NCI-H510A treated with DMSO at 0.1 percent for 48 hours (cell line): ENCODE measurements at regions not wholly inside any gene's neighbourhood (a gene's known extent, or its start where the extent isn't known, plus 50 kb on each side); places are given as distances from the start of the nearest gene placed in this dataset.
A peak's percentile ranks its signal among the peaks of the same experiment; 100 is the strongest.
"Not testable (repeated sequence)": the region's sequence is repeated elsewhere in the genome, so short reads cannot be mapped to it uniquely, and the experiment has no call there.

ENCODE experiments used
- DNase-seq: peaks from one replicate; lab custom pipeline; 2025; lab: John Stamatoyannopoulos, UW

DNA sequence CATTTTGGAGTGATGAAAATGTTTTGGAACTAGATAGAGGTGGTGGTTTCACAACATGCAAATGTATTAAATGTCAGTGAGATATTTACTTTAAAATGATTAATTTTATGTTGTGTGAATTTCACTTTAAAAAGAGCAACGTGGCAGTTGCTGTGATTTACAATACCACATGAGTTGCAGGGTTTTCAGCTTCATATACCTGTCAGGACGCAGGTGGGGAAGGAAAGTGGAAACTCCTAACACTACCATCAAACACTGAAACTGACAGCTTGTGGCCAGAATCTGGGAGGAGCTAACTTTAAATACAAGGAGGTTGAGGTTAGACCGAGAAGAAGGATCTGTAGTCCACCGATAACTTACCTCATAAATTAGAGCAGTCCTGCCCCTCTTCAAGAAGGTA, 168.9 kb upstream of the TMEM72 start:
- DNase-seq: no peak

DNA sequence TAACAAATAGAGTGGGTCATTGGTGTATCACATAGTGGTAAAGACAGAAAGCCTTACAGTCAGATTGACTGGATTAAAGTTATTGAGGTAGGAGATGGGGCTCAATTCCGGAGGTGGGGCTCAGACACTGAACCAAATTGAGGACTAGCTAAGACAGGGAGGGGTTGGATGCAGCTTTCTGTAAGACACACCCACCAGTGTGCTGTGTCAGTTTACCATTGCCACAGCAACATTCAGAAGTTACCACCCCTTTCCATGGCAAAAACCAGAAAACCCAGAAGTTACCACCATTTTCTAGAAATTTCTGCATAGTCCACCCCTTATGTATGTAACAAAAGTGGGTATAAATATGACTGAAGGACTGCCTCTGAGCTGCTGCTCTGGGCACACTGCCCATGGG, 167.6 kb upstream of the TMEM72 start:
- no peak for DNase-seq

DNA sequence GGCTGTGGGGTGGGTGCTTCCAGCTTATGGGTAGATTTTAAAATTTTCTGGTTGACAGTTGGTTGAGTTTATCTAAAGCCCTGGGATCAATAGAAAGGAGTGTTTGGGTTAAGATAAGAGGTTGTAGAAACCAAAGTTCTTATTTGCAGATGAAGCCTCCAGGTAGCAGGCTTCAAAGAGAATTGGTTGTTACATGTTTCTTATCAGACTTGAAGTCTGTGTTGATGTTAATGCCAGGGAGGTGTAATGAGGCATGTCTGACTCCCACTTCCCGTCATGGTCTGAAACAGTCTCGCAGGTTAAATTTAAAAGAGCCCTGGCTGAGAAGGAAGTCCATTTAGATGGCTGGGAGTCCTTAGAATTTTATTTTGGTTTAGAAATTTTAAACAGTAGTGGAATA, 165.2 kb upstream of the TMEM72 start:
- no peak for DNase-seq

DNA sequence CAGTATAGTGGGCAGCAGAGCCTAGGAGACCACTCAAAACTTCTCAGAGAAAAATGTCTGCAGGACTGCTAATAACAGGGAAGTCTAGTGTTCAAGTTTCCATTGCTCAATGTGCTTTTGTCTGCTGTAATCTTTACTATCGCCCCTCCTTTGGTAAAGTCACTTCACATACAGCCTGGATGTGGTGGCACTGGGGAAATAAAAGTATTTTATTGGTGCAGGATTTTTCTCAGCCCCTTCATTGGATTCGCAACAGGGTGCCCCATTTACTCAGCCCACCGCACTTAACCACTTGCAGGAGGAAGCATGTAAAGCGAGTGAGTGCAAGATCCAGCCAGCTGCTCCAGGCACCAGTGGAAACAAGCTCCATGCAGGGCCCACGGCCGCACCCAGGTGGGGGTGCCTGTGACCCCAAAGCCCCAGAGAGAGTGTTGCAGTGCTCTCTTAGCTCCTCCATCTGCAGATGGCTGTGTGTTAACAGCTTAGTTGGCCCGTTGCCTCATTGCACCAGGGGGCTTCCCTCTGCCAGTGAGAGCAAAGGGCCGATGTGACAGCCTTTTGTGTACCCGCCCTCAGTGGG, 163.5 kb upstream of the TMEM72 start:
- DNase-seq: no peak

DNA sequence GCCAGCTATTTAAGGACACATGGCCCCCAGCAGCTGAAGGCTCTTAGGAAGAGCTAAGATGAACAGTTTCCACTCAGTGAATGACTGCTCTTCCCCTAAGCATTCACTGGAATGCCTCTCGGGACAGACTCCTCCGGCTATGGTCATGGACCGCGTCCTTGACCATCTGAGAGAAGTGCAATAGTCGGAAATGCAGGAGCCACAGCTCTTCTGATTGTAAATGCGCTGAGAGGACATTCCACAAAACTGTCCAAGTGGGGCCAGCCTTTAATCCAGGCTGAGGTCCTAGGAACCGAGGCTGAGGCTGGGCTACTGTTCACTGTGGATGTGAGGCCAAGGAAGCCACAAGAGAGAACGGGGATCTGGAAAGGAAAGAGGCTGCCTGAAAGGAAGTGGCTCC, 162.0 kb upstream of the TMEM72 start:
- DNase-seq: no peak

DNA sequence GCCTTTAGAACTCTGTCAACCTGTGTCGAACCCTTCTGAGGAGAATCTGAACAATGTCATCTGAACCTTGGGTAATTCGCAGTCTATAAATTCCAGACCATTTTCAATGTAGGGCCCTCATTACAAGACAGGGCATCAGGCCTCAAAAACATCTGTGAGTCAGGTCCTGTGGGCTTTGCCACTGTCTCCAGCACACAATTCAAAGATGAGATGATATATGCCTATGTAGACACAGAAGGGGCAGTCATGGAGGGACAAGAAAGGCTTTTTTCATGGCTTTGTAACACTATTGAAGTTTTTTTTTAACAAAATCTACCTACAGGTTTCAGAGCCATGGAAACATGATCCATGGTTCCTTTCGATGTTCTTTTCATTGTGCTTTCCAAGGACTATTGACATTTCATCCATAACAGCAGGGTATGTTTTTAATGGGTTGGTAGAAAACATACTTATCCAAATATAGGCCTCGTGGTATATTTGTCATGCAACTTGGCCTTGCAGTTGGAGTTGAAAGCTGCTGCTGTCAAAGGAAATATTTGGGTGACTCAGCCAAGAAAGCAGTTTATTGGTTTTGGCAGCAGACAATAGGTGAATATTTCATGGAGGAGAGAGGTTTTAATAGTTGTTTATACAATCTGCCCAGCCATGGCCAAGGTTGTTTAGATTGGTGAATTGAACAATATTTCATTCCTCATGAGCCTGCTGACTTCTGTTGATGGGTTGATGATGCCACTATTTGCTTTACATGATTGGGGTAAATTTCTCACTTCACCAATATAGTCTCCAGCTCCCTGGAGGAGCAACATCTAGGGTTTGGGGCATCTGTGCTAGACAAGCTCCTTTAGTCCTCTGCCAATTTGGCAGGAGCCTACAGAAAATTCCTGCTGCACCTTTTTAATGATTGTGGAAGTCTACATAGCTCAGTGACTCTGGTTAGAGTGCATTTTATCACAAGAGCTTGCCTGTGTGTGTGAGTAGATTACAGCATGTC, 158.4 kb upstream of the TMEM72 start:
- peak; percentile 19 for DNase-seq

DNA sequence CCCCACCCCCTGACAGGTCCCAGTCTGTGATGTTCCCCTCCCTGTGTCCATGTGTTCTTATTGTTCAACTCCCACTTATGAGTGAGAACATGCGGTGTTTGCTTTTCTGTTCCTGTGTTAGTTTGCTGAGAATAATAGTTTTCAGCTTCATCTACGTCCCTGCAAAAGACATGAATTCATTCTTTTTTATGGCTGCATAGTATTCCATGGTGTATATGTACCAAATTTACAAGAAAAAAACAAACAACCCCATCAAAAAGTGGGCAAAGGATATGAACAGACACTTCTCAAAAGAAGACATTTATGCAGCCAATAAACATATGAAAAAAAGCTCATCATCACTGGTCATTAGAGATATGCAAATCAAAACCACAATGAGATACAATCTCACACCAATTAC, 156.8 kb upstream of the TMEM72 start:
- DNase-seq: not testable (repeated sequence)

DNA sequence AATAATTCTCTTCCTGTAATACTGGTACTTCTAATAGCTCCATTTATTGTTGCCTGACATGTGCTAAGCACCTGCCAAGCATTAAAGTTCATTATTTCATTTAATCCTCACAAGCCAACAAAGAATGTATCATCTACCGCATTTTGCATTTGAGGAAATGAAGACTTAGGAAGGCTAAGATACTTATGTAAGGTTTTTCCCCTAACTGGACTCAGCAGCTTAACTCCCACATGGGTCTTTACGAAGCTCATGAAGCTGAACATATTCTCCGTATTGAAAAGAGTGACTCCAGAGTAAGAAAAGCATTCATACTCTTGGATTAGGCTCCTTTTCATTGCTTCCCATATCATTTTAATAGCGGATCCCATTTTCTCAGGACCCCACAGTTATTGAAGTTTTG, 155.7 kb upstream of the TMEM72 start:
- DNase-seq: no peak

DNA sequence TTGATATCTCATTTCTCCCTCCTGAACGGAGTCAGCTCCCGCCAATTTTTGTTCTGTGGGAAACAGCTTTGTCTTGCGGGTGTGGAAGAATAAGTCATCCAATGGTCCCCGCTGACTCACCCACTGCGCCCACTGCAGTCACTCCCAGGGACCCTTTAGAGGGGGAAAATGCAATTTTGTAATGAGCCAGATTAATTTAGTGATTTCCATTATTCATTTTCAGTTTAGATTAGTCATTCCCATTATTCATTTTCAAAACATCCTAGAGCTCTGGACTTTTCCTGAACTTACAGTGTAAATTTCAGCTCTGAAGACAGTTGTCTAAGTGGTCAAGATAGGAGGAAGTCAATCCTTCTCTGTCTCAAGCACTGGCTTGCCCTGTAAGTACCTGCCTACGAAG, 154.9 kb upstream of the TMEM72 start:
- DNase-seq: no peak

DNA sequence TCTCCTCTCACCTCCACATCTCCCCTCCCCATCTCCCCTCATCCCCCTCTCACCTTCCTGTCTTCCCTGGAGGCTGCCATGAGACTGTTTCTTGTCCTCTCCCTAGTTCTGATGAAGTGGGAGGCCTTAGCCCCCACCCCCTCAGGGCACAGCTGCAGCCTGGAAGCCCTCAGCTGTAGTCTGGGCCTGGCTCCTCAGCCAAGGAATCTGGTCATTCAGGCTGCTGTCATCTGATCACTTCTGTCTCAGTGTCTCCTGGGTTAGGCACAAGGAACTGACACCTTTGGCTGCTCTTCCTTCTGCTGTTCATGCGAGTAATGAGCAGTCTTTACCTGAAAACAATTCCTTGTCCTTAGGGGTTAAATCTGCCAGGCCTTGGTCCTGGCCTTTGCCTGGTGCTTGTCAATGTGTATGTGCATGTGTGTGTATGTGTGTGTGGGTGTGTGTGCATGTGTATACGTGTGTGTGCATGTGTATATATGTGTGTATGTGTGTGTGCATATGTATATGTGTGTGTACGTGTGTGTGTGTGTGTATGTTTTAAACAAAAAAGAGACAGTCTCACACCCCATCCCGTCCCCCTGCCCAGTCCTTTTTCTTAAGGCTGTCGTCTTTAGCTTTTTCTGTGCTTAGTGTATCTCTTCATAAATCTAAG, 153.5 kb upstream of the TMEM72 start:
- DNase-seq: no peak

DNA sequence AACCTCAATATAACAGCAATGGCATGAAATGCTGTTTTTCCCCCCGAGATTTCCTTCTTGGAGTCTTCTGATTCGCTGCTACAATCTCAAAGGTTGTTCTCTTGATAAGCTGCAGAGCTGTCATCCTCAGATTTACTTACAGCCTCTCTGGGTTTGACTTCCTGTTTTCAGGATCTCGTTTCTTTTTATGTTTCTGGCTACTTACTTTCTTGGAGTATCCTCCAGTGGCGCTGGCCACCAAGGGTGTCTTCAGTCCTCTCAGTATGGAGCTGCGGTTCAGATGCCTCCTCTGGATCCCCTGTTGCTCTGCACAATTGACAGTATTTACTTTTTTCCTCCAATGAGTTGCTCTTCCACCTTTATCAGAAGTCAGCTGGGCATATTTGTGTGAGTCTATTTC, 152.0 kb upstream of the TMEM72 start:
- DNase-seq: no peak

DNA sequence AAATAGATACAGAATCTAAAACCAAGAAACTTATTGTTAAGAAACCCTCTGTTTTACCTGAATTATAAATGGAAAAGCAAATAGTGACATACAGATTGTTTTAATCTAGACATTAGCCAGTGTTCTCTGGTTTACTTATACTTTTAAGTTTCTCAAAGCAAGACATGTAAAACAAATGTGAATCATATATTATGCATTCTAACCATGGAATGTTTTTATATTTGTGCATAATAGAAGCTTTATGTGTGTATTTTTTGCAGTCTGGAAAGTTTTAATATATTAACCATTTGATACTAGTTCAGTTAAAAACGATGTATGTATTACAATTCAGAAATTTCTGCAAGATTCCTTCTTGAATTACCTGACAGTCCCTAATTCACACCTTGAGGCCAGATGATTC, 150.6 kb upstream of the TMEM72 start:
- no peak for DNase-seq

DNA sequence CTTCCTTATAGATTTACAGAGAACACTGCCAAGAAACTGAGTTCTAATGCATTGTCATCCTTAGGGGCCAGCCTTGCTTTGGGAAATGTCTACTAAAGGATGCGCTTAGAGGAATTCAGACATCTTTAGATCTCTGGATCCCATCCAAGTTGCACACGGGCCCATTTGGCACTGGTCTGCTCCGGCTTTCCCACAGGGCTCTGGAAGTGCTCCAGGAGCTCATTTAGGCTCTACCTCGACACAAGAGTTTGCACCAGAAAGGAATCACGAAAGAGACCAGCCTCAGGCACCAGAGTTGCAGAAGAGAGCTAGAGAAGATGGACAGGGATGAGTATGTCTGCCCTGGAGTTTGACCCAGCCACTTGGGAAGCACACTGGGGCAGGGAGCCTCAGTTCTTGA, 150.1 kb upstream of the TMEM72 start:
- DNase-seq: no peak

DNA sequence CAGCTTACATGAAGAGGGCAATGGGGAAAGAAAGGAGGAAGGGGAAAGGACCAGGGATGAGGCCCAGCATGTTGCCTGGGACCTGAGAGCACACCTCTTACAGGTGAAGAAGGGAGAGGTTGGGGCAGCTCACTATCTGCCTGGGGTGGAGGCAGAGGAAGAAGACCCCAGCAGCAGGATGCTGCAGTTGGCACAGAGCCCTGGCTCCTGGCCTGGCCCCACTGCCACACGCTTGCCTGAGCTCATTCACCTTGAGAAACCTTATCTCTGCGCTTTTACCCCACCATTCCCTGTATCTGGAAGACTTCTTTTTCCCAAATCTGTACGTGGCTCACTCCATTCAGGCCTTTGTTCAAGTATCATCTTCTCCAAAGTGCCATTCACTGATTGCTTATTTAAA, 147.8 kb upstream of the TMEM72 start:
- DNase-seq: no peak

DNA sequence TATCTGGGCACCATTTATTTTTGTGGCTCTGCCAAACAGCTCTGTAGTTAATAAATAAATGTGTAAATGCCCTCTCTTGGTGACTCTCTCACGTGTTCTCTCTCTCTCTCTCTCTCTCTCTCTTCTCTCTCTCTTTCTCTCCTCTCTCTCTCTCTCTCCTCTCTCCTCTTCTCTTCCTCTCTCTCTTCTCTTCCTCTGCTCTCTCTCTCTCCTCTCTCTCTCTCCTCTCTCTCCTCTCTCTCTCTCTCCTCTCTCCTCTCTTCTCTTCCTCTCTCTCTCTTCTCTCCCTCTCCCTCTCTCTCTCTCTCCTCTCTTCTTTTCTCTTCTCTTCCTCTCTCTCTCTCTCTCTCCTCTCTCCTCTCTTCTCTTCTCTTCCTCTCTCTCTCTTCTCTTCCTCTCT, 145.8 kb upstream of the TMEM72 start:
- no peak for DNase-seq

DNA sequence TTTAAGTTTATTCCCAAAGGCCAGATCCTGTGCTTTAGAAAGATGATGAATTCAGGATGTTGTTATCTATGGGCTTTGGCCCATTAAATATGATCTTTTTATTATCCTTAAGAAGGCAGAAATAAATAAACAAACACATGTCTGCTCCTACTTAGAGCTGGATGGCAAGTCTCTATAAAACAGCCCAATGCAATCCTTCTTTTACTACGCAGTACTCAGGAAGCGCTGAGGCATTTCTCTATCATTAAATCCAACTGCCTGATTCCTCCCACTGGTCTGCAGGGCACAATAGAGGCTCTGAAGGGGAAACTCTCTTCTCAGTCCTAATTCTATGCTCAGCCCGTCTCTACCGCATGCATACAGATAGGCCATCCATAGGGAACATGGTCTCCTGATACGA, 144.5 kb upstream of the TMEM72 start:
- no peak for DNase-seq

DNA sequence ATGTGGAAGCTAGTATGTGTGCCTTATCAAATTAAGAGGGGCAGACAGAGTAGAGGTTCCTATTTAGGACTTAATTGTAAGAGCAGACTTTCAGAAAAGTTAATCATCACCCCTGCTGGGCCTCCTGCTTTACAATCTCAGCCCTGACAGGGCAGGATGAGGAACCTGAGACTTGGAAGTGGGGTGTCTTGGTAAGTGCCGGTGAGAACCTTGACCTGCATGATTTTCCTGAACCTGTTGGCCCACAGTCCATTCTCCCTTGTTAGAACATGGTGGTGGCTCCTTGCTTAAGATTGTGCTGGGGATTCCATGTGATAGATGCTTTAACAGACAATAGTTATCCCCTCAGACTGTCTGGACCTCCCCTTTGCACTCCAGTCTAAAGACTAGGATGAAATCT, 141.7 kb upstream of the TMEM72 start:
- DNase-seq: no peak

DNA sequence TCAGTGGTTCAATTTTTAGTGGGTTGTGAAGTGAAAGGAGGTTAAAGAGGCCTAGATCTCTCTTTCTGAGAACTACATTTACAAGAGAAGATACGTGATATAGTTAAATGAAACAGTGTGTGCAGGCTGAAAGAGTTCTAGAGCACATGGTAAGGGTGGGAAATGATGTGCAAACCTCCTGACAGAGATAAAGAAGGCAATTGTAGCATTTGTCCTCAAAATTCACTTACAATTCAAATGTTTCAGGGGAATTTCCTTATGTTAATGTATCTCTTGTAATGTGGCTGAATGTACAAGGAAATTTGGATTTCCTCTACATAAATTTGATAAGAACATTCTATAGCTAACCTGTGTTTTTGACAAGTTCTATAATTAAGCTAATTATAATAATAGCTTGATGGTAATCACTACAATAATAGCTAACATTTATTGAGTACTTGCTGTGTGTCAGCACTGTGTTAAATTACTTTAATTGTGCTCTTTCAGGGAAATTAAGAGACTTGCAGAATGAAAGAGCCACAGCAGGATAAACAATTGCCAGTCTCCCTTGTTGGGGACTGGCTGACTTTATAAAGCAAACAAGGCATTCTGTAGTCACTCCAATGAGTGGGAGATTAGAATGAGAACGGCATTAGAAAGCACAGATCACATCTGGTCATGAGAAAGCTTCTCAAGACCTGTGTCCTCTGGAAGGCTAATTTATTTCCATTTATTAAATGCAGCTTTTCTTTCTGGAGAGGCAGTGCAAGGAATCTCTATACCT, 139.7 kb upstream of the TMEM72 start:
- no peak for DNase-seq

DNA sequence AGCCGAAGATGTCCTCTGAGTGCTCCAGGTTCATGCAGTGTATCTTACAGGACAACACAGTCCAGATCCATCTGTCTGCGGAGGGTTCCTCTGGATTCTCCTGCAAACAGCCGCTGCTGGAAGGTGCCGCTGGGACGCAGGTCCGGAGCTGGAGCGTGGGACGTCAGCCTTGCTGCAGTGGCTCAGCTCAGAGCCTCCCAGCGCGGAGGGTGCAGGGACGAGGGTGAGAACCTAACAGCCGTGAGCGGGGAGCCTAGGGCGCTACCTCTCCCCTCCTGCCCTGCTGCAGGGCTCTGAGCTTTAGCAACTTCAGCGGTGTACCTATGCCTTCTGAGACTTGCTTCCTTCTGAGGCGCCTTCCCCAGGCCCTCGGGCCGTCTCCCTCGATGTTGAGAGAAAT, 137.6 kb upstream of the TMEM72 start:
- DNase-seq: no peak

DNA sequence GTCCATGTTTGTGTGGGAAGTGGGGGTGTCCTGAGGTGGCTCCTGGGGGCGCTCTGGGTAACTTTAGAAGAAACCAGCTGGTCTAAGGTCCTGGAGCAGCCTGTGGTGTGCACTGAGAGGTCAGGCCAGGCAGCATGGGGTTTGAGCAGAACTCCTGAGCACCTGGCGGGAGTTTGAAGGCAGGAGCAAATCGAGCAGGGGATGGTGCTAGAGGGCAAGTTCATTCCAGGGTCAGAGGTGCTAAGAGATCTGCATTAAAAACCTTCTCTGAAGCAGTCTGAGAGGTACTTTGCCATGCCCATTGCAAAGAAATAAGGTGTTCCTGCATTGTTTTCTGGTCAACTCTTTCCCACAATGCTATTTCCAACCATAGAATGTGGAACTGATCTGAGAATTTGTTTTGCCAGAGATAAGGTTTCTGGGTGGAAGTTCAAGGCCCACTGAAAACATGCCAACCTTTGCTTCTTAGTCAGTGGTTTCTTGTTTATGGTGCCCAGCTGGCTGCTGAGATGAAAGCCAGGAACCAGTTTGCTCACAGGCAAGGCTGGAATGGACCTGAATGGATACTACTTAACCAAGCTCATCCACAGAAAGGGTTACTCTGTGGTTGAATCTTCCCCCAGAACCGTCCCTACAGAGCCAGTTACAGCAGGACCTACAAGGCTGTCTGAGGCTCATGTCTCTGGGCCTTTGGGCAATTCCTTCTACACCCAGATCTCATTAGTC, 136.3 kb upstream of the TMEM72 start:
- no peak for DNase-seq

DNA sequence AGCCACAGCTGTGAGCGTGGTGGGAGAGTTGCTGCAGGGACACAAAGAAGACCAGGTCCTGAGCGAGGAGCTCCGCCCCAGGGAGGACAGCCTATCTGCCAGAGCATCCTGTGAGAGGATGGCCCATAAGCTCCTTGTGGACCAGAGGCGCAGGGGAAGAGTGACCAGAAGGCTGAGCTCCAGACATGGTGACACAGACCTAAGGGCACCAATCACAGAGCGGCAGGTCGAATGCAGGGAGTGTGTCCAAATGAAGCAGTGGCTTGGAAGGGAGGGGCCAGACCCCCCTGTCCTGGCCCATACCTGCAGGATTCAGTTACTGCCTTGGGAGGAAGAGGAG, 135.8 kb upstream of the TMEM72 start:
- no peak for DNase-seq

DNA sequence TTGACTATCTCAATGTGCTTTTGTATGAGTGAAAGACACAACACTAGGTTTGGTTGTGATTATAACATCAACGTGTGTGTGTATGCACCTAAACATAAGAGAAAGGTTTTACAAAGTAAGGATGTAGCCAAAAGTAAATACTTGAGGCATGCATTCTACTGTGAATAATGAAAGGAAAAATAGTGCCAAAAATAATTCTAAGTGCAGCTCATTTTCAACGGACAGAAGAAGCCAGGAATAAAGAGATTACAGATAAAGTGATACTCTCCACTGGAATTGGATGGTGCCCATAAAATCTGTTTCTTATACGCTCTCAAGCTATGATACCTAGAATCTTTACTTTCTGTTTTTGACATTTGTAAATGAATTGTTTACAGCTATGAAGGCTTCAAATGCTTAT, 135.0 kb upstream of the TMEM72 start:
- no peak for DNase-seq
